ENCODE measurements at regions not wholly inside any gene's neighbourhood (a gene's known extent, or its start where the extent isn't known, plus 50 kb on each side); places are given as distances from the start of the nearest gene placed in this dataset.

DNA sequence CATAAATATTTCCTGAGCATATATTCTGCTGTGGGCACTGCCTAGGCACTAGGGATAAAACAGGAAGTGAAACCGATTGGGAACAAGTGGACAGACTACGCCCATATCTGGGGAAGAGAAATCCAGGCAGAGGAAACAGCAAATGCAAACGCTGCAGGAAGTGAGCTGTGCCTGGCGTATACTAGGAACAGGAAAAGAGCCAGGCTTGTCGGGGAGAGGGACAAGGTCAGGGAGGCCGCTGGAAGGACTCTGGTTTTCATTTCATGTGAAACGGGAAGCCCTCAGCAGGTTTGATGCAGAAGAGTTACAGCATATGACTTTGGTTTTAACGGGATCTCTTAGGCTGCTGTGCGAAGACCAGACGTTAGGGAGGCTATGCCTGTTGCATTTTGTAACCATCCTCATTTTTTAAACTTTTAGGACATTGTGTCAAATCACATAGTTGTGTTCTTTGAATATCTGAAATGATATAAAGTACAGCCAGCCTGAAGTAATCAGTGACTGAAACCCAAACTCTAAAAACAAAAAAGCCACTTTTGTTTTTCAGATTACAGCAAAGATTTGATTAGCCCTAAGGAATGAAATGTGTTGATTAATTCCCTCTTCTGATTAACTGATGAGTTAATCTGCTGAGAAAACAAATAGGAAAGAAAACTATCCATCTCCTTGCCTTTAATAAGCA, 110.2 kb upstream of the PIEZO2 start:
- no peaks in the 10 kb centered on the region for H3K27me3 ChIP-seq
- H3K4me1 ChIP-seq: no peaks in the 10 kb centered on the region
- TF ChIP-seq POLR2A (IDR thresholded peaks at IDR 0.05): no peak
- TF ChIP-seq, protein P1, sequence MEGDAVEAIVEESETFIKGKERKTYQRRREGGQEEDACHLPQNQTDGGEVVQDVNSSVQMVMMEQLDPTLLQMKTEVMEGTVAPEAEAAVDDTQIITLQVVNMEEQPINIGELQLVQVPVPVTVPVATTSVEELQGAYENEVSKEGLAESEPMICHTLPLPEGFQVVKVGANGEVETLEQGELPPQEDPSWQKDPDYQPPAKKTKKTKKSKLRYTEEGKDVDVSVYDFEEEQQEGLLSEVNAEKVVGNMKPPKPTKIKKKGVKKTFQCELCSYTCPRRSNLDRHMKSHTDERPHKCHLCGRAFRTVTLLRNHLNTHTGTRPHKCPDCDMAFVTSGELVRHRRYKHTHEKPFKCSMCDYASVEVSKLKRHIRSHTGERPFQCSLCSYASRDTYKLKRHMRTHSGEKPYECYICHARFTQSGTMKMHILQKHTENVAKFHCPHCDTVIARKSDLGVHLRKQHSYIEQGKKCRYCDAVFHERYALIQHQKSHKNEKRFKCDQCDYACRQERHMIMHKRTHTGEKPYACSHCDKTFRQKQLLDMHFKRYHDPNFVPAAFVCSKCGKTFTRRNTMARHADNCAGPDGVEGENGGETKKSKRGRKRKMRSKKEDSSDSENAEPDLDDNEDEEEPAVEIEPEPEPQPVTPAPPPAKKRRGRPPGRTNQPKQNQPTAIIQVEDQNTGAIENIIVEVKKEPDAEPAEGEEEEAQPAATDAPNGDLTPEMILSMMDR (IDR thresholded peaks at IDR 0.05): no peak
- no peak overlapping the region for H3K4me3 ChIP-seq
- DNase-seq: peak in 1 of 3 donors; percentile 48
- H3K27ac ChIP-seq: no peak overlapping the region
- H3K36me3 ChIP-seq: no peaks in the 10 kb centered on the region
- H3K9me3 ChIP-seq: no peaks in the 10 kb centered on the region

DNA sequence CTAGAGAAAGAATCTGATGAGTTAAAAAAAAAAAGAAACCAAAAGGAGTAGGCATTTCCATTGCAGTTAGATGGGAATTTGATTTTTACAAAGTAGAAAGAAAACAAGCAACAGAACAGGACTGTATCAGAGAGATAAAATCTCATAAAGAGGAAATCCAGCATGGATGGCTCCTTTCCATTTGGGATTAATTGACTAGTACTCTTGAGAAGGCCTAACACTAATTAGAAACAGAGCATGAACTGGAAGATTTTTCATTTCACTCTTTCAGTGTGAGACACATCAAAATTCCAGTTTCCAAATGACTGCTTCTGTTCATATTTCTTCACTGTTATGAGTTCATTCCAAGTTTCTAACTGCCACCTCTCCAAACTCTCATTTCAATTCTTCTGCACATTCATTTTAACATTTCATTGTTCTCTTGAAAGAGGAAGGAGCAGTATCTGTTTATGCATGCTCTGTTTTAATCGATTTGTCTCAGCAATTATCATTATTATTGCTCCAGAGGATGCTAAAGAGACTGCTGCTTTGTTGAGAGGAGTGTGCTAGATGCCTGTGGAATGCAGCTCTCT, 108.8 kb upstream of the PIEZO2 start:
- no peaks in the 10 kb centered on the region for H3K27me3 ChIP-seq
- TF ChIP-seq, protein P1 (IDR thresholded peaks at IDR 0.05): no peak
- no peak for TF ChIP-seq POLR2A (IDR thresholded peaks at IDR 0.05)
- DNase-seq: no peak
- no peaks in the 10 kb centered on the region for H3K4me1 ChIP-seq
- no peak overlapping the region for H3K4me3 ChIP-seq
- no peaks in the 10 kb centered on the region for H3K9me3 ChIP-seq
- H3K36me3 ChIP-seq: no peaks in the 10 kb centered on the region
- no peak overlapping the region for H3K27ac ChIP-seq

DNA sequence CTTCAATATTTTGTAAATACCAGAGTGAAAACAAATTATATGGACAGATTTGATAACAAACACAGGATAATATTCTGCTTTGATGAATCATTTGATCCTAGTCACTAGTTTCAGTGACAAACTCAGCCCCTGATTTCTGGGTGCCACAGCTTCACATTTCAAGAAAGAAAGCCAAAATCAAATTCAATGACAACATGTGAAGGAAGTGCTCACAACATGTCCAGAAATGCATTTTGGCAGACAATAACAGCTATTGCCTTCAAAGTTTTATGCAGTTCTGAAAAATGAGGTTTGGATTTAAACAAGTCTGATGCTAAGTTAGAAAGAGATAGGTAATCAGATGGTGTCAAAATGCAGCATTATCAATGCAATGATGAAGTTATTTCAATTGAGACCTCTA, 106.9 kb upstream of the PIEZO2 start:
- TF ChIP-seq, protein P1 (IDR thresholded peaks at IDR 0.05): no peak
- no peak for TF ChIP-seq POLR2A (IDR thresholded peaks at IDR 0.05)
- Histone ChIP-seq H3K9me3 (no peaks in the 10 kb centered on the region), H3K36me3 (no peaks in the 10 kb centered on the region), H3K4me1 (no peaks in the 10 kb centered on the region), H3K27me3 (no peaks in the 10 kb centered on the region), H3K4me3 (no peak overlapping the region), H3K27ac (no peak overlapping the region)
- DNase-seq: no peak

DNA sequence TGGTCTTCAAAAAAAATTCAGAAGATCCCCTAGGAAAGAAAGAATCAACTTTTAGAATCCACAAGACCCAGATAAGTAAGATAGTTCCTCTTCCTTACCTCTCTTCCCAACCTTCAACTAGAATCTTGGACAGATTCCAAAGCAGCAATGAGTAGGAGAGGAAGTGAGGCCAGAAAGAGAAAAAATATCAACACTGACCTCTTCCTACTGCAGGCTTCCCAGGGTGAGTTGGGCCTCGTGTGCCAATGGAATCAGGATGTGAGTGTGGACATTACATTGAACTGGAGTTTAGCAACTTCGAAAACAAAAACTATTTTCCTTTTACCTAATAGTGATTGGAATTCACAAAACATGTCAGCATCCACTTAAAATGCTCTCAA, 102.5 kb upstream of the PIEZO2 start:
- no peak overlapping the region for H3K4me3 ChIP-seq
- H3K27me3 ChIP-seq: no peaks in the 10 kb centered on the region
- TF ChIP-seq, protein P1 (IDR thresholded peaks at IDR 0.05): no peak
- H3K36me3 ChIP-seq: no peaks in the 10 kb centered on the region
- H3K4me1 ChIP-seq: no peaks in the 10 kb centered on the region
- no peak overlapping the region for H3K27ac ChIP-seq
- DNase-seq: no peak
- H3K9me3 ChIP-seq: no peaks in the 10 kb centered on the region

DNA sequence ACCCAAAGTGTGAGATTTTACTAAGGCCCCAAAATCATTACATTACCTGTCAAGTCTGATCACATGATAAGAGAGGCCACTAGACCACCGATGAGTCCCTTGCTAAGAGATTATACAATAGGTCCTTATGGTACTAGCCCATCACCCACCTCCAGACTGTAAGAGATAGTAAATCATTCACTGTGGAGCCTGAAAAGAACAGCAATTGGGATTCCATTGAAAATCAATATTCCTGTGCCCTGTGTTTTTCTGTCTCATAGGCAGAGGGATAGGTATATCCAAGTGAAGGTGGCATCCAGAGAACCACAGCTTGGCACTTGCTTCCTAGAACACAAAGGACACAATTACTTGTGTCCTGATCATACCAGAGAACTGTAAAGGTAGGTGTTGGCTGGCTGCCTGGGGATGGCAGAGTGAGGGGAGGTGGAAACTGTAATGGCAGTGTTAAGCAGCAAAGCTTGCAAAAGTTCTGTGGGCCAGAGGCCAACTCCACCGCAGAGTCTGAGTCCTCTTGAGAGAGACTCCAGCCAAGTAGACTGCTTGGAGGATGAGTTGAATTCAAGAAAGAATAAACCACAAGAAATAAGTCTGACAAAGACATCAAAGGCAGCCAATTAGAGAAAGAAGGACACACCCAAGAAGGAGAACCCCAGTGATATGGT, 102.0 kb upstream of the PIEZO2 start:
- TF ChIP-seq, protein P1 (IDR thresholded peaks at IDR 0.05): no peak
- DNase-seq: no peak
- H3K4me3 ChIP-seq: no peak overlapping the region
- no peaks in the 10 kb centered on the region for H3K27me3 ChIP-seq
- H3K27ac ChIP-seq: no peak overlapping the region
- no peaks in the 10 kb centered on the region for H3K4me1 ChIP-seq
- no peaks in the 10 kb centered on the region for H3K9me3 ChIP-seq
- H3K36me3 ChIP-seq: no peaks in the 10 kb centered on the region

All from Peyer's patch (tissue), 4 donors.